HT1080 (cell line): ENCODE measurements at regions not wholly inside any gene's neighbourhood (a gene's known extent, or its start where the extent isn't known, plus 50 kb on each side); places are given as distances from the start of the nearest gene placed in this dataset. TPM values are rescaled to one million over a fixed set of nuclear protein-coding genes. Genes with fewer than 3 reads are reported as not detected.
"Not testable (repeated sequence)": the region's sequence is repeated elsewhere in the genome, so short reads cannot be mapped to it uniquely, and the experiment has no call there.

ENCODE experiments used
- DNase-seq: peaks from one replicate; pipeline ENCODE4 v3.0.0-alpha.2; 2015; ENCODE audit warnings: low read depth
- small RNA-seq: library from RNA; depleted of rRNA; stranded (forward); fragments of <200 nt; gene quantifications from one replicate; pipeline ENCODE3, GENCODE V24; 2014

- not testable (repeated sequence) for DNase-seq
Measured at GRCh38 chr7:150193866-150194265, 129.3 kb upstream of the LRRC61 start.

Small RNA genes in the stretch of these regions (small RNA-seq; reads per million reads assigned to genes)
- not detected for gene AC092666.2
